Right atrium auricular region (tissue), 2 donors: ENCODE measurements at regions not wholly inside any gene's neighbourhood (a gene's known extent, or its start where the extent isn't known, plus 50 kb on each side); places are given as distances from the start of the nearest gene placed in this dataset.

Source experiments
- DNase-seq: peaks from one replicate; pipeline ENCODE4 v3.0.0-alpha.2; 2019; ENCODE audit warnings: low spot score
- H3K27ac ChIP-seq, 2 donors: fragments of 200-600 bp; sonication (generic); 1 replicate in 1 of 2; 2 replicates in 1 of 2; pipeline ENCODE4 v1.5.1; 2016 to 2019
- H3K27me3 ChIP-seq, 2 donors: fragments of 200-600 bp; sonication (generic); one replicate each; pipeline versions ENCODE4 v1.5.1 to v1.6.0; 2017 to 2019
- H3K36me3 ChIP-seq: fragments of 200-600 bp; sonication (generic); one replicate; pipeline ENCODE4 v1.5.1; 2016
- H3K4me1 ChIP-seq, 2 donors: fragments of 200-600 bp; sonication (generic); one replicate each; pipeline versions ENCODE4 v1.5.1 to v1.6.0; 2017 to 2019
- H3K4me3 ChIP-seq, 2 donors: fragments of 200-600 bp; sonication (generic); 1 replicate in 1 of 2; 2 replicates in 1 of 2; pipeline ENCODE4 v1.5.1; 2017 to 2019; ENCODE audit warnings: mild to moderate bottlenecking in 1 of 2, moderate library complexity in 1 of 2
- H3K9me3 ChIP-seq, 2 donors: fragments of 200-600 bp; sonication (generic); one replicate each; pipeline ENCODE4 v1.5.1; 2019
- CTCF ChIP-seq, 2 donors: fragments of 200-600 bp; sonication (generic); IDR thresholded peaks; one replicate each; pipeline ENCODE4 v1.5.1; 2019; ENCODE audit warnings: antibody characterized with exemption in 2 of 2

- Histone ChIP-seq H3K27ac (no peak overlapping the region), H3K36me3 (no peaks in the 10 kb centered on the region), H3K27me3 (no peaks in the 10 kb centered on the region), H3K4me1 (no peaks in the 10 kb centered on the region), H3K4me3 (no peak overlapping the region), H3K9me3 (peaks cover 0 to 6% of the 10 kb centered on the region in 2 donors)
- DNase-seq = no peak
- TF ChIP-seq CTCF (IDR thresholded peaks at IDR 0.05) = no peak
Observed at GRCh38 chr1:5758859-5759578, 233.2 kb downstream of the NPHP4 start.

- no peak for DNase-seq
- Histone ChIP-seq H3K4me3 (no peak overlapping the region), H3K27me3 (no peaks in the 10 kb centered on the region), H3K36me3 (no peaks in the 10 kb centered on the region), H3K9me3 (peaks cover 0 to under 1% of the 10 kb centered on the region in 2 donors), H3K27ac (no peak overlapping the region), H3K4me1 (peaks cover 0 to 1% of the 10 kb centered on the region in 2 donors)
- TF ChIP-seq CTCF (IDR thresholded peaks at IDR 0.05) = no peak
Observed at GRCh38 chr1:5758000-5758858, 234.0 kb downstream of the NPHP4 start.

GRCh38 chr1:5757187-5757805 is 234.9 kb downstream of the NPHP4 start:
- H3K27me3 ChIP-seq = no peaks in the 10 kb centered on the region
- H3K4me3 ChIP-seq = no peak overlapping the region
- TF ChIP-seq CTCF (IDR thresholded peaks at IDR 0.05) = no peak
- H3K36me3 ChIP-seq = no peaks in the 10 kb centered on the region
- no peak for DNase-seq
- peaks cover 0 to 11% of the 10 kb centered on the region in 2 donors for H3K4me1 ChIP-seq
- H3K9me3 ChIP-seq = no peaks in the 10 kb centered on the region
- no peak overlapping the region for H3K27ac ChIP-seq

DNA sequence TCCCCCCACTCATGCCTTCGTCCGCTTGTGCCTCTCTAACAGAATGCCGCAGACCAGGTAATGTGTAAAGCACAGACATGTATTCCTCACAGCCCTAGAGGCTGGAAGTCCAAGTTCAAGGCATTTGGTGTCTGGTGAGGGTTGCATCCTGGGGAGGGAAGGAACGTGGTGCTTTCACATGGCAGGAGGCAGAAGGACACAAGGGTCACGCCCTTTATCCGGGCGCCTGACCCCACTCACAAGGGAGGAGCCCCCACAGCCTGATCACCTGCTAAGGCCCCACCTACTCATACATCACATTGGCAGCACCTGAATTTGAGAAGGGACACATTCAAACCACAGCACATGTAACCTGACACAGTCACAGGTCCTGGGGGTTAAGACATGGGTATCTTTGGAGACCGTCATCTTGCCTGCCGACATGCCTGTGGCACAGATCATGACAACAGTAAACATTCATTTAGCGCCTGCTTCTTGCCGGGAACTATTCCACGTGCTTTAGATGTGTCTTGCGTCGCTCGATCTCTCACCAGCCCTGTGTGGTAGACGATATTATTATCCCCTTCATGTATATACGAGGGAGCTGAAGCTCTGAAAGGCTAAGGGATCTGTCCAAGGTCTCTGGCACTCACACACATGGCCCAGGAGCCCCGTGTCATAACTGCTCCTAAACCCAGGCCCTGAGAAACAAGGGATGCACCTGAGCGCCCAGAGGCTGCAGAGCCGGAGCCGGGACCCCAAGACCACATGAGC is 235.6 kb downstream of the NPHP4 start:
- no peak overlapping the region for H3K27ac ChIP-seq
- no peaks in the 10 kb centered on the region for H3K9me3 ChIP-seq
- H3K36me3 ChIP-seq = no peaks in the 10 kb centered on the region
- peaks cover 0 to 18% of the 10 kb centered on the region in 2 donors for H3K4me1 ChIP-seq
- no peaks in the 10 kb centered on the region for H3K27me3 ChIP-seq
- no peak for TF ChIP-seq CTCF (IDR thresholded peaks at IDR 0.05)
- no peak overlapping the region for H3K4me3 ChIP-seq
- DNase-seq = no peak

DNA sequence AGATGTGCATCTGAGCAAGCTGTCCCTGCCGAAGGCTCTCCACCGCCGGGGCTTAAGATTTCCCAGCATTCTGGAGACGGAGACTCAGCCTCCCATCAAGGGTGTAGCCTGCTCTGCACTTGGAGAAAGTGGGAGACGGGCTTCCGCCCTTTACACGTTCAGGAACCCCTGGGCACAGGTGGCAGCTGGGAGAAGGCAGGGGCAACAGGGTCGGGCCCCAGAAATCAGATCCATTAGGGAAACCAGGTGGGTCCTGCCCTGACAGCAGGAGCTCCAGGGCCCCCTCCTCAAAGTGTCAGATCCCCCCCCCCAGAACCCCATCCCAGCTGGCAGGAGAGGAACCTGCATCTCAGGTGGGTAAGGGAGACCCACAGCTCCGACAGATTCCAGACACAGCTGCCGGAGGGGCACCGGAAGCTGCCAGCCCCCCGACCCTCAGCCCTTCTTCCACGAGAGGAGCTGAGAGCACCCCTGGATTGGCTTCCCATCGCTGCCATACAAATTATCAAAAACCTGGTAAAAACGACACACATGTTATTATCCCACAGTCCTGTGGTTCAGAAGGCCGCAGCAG is 236.6 kb downstream of the NPHP4 start:
- H3K9me3 ChIP-seq = no peaks in the 10 kb centered on the region
- no peak overlapping the region for H3K4me3 ChIP-seq
- no peaks in the 10 kb centered on the region for H3K36me3 ChIP-seq
- H3K27ac ChIP-seq = no peak overlapping the region
- DNase-seq = no peak
- peaks cover 0 to 19% of the 10 kb centered on the region in 2 donors for H3K4me1 ChIP-seq
- TF ChIP-seq CTCF (IDR thresholded peaks at IDR 0.05) = no peak
- H3K27me3 ChIP-seq = no peaks in the 10 kb centered on the region
